GM12878 (cell line): ENCODE measurements at regions not wholly inside any gene's neighbourhood (a gene's known extent, or its start where the extent isn't known, plus 50 kb on each side); places are given as distances from the start of the nearest gene placed in this dataset.

Experiments used
- ATAC-seq: fragments of 200-7000 bp; cut with Tn5 transposase; 3 replicates; pipeline ENCODE4 v1.9.1; 2020; ENCODE audit warnings: mild to moderate bottlenecking, moderate library complexity
- BruUV-seq: library from RNA; stranded (reverse); fragments of 400-500 nt; replicated peaks from 2 replicates; lab custom pipeline; 2021; lab: Mats Ljungman, UMichigan
- CTCF ChIA-PET: fragments of 300-600 bp; sonication (Branson Sonifier 250); formaldehyde crosslinking; extraction: SDS; loops from one replicate; lab custom pipeline; 2021; ENCODE audit warnings: inconsistent platforms; lab: Yijun Ruan, JAX
- POLR2A ChIA-PET: fragments of 350-600 bp; formaldehyde crosslinking; extraction: SDS; loops from one replicate; lab custom pipeline; 2021; ENCODE audit warnings: inconsistent platforms; lab: Charles Lee
- RAD21 ChIA-PET: fragments of 300-600 bp; sonication (Branson Sonifier 250); formaldehyde crosslinking; loops from one replicate; lab custom pipeline; 2023; ENCODE audit warnings: antibody characterized with exemption; ENCODE audit not compliant: unreplicated experiment; lab: Charles Lee
- SMC1A ChIA-PET: fragments of 300-600 bp; sonication (Branson Sonifier 250); formaldehyde crosslinking; loops from one replicate; lab custom pipeline; 2023; ENCODE audit not compliant: unreplicated experiment, uncharacterized antibody; lab: Charles Lee
- DNase-seq: peaks from one replicate; pipeline ENCODE4 v3.0.0-alpha.2; 2011; ENCODE audit warnings: low read depth, low spot score
- FAIRE-seq: peaks from 3 replicates; lab custom pipeline; 2011; peaks lifted over from hg19 to GRCh38; lab: Jason Lieb, UNC
- H2AFZ ChIP-seq: 2 replicates; pipeline ENCODE4 v1.6.0; 2011; ENCODE audit warnings: low read depth, low read length, control low read depth; ENCODE audit not compliant: control insufficient read depth
- H3K27ac ChIP-seq: 2 replicates; pipeline ENCODE4 v1.5.1; 2011; ENCODE audit warnings: control low read depth; ENCODE audit not compliant: control insufficient read depth, insufficient read depth
- H3K27me3 ChIP-seq, 2 experiments: replicated peaks in 1 of 2; 2 replicates each; pipeline versions ENCODE4 v1.6.0 to v1.6.1; 2011; ENCODE audit warnings: low read length in 1 of 2; ENCODE audit not compliant: control insufficient read depth in 2 of 2, insufficient read depth in 2 of 2
- H3K36me3 ChIP-seq, 2 experiments: 2 replicates each; pipeline ENCODE4 v1.5.1; 2011; ENCODE audit warnings: low read length in 1 of 2; ENCODE audit not compliant: control insufficient read depth in 2 of 2, insufficient read depth in 2 of 2
- H3K4me1 ChIP-seq: 2 replicates; pipeline ENCODE4 v1.6.1; 2011; ENCODE audit warnings: mild to moderate bottlenecking, low read length, moderate library complexity, mixed read lengths; ENCODE audit not compliant: control insufficient read depth, insufficient read depth
- H3K4me2 ChIP-seq: 2 replicates; pipeline ENCODE4 v1.6.0; 2011; ENCODE audit warnings: control low read depth; ENCODE audit not compliant: control insufficient read depth, insufficient read depth
- H3K4me3 ChIP-seq: fragments of 200-600 bp; sonication (generic); 2 replicates; pipeline ENCODE4 v1.5.1; 2016
- H3K79me2 ChIP-seq: 2 replicates; pipeline ENCODE4 v1.6.0; 2011; ENCODE audit warnings: low read length; ENCODE audit not compliant: control insufficient read depth, insufficient read depth
- H3K9ac ChIP-seq: 2 replicates; pipeline ENCODE4 v1.8.0; 2011; ENCODE audit warnings: low read length, control low read depth, mixed read lengths; ENCODE audit not compliant: control insufficient read depth, insufficient read depth
- H3K9me3 ChIP-seq: replicated peaks from 3 replicates; pipeline ENCODE4 v1.5.1; 2011; ENCODE audit warnings: mild to moderate bottlenecking, low read length; ENCODE audit not compliant: control insufficient read depth, insufficient read depth
- H4K20me1 ChIP-seq: 2 replicates; pipeline ENCODE4 v1.6.0; 2011; ENCODE audit not compliant: control insufficient read depth, insufficient read depth
- BMI1 ChIP-seq: fragments of 450-650 bp; IDR thresholded peaks from 2 replicates; pipeline ENCODE4 v1.6.1; 2016; ENCODE audit warnings: mild to moderate bottlenecking, moderate library complexity, borderline replicate concordance
- FOXK2 ChIP-seq: fragments of 450-650 bp; IDR thresholded peaks from 2 replicates; pipeline ENCODE4 v1.6.1; 2017; ENCODE audit warnings: mild to moderate bottlenecking, moderate library complexity
- WGBS: methylation state at CpG from one replicate; pipeline ENCODE4 v1.1.6; 2016; ENCODE audit warnings: low lambda C conversion rate; ENCODE audit not compliant: insufficient replicate concordance, insufficient coverage; ENCODE audit errors: missing lambda C conversion rate; 5-methylcytosine and 5-hydroxymethylcytosine counted together
- in situ Hi-C: fragments of 300-500 bp; cut with MboI; formaldehyde crosslinking; loops from 9 replicates; pipeline ENCODE4 v1.14.3; 2018; ENCODE audit warnings: mixed read lengths
- intact Hi-C: fragments of 100-400 bp; cut with micrococcal nuclease; formaldehyde crosslinking; loops from one replicate; pipeline ENCODE4 v1.14.2; 2022; ENCODE audit not compliant: unreplicated experiment
- TF ChIP-seq, protein P1 (sequence below): fragments of 450-650 bp; IDR thresholded peaks from 2 replicates; pipeline ENCODE4 v1.6.1; 2017; ENCODE audit warnings: borderline replicate concordance
- TF ChIP-seq, protein P2 (sequence below): fragments of 450-650 bp; IDR thresholded peaks from 2 replicates; pipeline ENCODE4 v1.6.1; 2018; ENCODE audit warnings: mild to moderate bottlenecking, low read depth, moderate library complexity; ENCODE audit not compliant: partially characterized antibody
- TF ChIP-seq, protein P3 (sequence below): fragments of 450-650 bp; IDR thresholded peaks from 2 replicates; pipeline ENCODE4 v1.6.1; 2017; ENCODE audit warnings: low read depth, mild to moderate bottlenecking, moderate library complexity
- TF ChIP-seq, protein P4 (sequence below): fragments of 450-650 bp; IDR thresholded peaks from 2 replicates; pipeline ENCODE4 v1.6.1; 2017; ENCODE audit warnings: mild to moderate bottlenecking, moderate library complexity
- TF ChIP-seq, protein P5 (sequence below): fragments of 450-650 bp; IDR thresholded peaks from 2 replicates; pipeline ENCODE4 v1.6.1; 2017; ENCODE audit warnings: antibody characterized with exemption, mild to moderate bottlenecking, moderate library complexity

DNA sequence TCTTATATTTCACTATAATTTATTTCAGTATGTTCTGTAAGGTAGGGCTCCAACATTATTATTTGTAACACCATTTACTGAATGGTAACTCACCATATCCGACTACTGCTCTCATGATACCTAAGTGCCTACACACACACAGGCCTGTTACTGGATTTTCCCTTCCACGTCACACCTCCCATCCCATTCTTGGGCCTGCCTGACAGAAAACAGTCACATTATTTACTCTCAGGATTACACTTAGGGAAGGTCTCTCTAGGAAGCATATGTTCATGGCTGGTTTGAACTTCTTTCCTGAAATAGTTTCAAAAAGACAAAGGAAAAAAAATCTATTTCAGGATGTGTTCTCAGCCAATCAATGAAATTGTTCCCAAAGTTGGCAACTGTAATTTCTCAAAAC lies 102.3 kb upstream of the DOCK9 start:
- ChIA-PET RAD21 (no interaction called here), SMC1A (no interaction called here), CTCF (no interaction called here), POLR2A (no interaction called here)
- no peaks in the 10 kb centered on the region for H3K79me2 ChIP-seq
- 39% methylated on average over 2 of the region's 2 CpGs for WGBS
- no peak overlapping the region for H3K27ac ChIP-seq
- H3K36me3 ChIP-seq: no peaks in the 10 kb centered on the region
- in situ Hi-C loops (no loop called here), intact Hi-C loops (no loop called here)
- no peak overlapping the region for H3K4me3 ChIP-seq
- no peak for ATAC-seq
- no peak for DNase-seq
- no peak overlapping the region for H3K9ac ChIP-seq
- FAIRE-seq: no peak
- peaks cover 8% of the 10 kb centered on the region; the same call in 1 of the 2 replicates for H3K4me1 ChIP-seq
- TF ChIP-seq, protein P1, sequence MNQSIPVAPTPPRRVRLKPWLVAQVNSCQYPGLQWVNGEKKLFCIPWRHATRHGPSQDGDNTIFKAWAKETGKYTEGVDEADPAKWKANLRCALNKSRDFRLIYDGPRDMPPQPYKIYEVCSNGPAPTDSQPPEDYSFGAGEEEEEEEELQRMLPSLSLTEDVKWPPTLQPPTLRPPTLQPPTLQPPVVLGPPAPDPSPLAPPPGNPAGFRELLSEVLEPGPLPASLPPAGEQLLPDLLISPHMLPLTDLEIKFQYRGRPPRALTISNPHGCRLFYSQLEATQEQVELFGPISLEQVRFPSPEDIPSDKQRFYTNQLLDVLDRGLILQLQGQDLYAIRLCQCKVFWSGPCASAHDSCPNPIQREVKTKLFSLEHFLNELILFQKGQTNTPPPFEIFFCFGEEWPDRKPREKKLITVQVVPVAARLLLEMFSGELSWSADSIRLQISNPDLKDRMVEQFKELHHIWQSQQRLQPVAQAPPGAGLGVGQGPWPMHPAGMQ: no peak
- TF ChIP-seq, protein P2, sequence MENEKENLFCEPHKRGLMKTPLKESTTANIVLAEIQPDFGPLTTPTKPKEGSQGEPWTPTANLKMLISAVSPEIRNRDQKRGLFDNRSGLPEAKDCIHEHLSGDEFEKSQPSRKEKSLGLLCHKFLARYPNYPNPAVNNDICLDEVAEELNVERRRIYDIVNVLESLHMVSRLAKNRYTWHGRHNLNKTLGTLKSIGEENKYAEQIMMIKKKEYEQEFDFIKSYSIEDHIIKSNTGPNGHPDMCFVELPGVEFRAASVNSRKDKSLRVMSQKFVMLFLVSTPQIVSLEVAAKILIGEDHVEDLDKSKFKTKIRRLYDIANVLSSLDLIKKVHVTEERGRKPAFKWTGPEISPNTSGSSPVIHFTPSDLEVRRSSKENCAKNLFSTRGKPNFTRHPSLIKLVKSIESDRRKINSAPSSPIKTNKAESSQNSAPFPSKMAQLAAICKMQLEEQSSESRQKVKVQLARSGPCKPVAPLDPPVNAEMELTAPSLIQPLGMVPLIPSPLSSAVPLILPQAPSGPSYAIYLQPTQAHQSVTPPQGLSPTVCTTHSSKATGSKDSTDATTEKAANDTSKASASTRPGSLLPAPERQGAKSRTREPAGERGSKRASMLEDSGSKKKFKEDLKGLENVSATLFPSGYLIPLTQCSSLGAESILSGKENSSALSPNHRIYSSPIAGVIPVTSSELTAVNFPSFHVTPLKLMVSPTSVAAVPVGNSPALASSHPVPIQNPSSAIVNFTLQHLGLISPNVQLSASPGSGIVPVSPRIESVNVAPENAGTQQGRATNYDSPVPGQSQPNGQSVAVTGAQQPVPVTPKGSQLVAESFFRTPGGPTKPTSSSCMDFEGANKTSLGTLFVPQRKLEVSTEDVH: no peak
- TF ChIP-seq BMI1 (no peak), FOXK2 (no peak)
- TF ChIP-seq, protein P3, sequence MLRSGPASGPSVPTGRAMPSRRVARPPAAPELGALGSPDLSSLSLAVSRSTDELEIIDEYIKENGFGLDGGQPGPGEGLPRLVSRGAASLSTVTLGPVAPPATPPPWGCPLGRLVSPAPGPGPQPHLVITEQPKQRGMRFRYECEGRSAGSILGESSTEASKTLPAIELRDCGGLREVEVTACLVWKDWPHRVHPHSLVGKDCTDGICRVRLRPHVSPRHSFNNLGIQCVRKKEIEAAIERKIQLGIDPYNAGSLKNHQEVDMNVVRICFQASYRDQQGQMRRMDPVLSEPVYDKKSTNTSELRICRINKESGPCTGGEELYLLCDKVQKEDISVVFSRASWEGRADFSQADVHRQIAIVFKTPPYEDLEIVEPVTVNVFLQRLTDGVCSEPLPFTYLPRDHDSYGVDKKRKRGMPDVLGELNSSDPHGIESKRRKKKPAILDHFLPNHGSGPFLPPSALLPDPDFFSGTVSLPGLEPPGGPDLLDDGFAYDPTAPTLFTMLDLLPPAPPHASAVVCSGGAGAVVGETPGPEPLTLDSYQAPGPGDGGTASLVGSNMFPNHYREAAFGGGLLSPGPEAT: no peak
- TF ChIP-seq, protein P4, sequence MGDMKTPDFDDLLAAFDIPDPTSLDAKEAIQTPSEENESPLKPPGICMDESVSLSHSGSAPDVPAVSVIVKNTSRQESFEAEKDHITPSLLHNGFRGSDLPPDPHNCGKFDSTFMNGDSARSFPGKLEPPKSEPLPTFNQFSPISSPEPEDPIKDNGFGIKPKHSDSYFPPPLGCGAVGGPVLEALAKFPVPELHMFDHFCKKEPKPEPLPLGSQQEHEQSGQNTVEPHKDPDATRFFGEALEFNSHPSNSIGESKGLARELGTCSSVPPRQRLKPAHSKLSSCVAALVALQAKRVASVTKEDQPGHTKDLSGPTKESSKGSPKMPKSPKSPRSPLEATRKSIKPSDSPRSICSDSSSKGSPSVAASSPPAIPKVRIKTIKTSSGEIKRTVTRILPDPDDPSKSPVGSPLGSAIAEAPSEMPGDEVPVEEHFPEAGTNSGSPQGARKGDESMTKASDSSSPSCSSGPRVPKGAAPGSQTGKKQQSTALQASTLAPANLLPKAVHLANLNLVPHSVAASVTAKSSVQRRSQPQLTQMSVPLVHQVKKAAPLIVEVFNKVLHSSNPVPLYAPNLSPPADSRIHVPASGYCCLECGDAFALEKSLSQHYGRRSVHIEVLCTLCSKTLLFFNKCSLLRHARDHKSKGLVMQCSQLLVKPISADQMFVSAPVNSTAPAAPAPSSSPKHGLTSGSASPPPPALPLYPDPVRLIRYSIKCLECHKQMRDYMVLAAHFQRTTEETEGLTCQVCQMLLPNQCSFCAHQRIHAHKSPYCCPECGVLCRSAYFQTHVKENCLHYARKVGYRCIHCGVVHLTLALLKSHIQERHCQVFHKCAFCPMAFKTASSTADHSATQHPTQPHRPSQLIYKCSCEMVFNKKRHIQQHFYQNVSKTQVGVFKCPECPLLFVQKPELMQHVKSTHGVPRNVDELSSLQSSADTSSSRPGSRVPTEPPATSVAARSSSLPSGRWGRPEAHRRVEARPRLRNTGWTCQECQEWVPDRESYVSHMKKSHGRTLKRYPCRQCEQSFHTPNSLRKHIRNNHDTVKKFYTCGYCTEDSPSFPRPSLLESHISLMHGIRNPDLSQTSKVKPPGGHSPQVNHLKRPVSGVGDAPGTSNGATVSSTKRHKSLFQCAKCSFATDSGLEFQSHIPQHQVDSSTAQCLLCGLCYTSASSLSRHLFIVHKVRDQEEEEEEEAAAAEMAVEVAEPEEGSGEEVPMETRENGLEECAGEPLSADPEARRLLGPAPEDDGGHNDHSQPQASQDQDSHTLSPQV: no peak
- TF ChIP-seq, protein P5, sequence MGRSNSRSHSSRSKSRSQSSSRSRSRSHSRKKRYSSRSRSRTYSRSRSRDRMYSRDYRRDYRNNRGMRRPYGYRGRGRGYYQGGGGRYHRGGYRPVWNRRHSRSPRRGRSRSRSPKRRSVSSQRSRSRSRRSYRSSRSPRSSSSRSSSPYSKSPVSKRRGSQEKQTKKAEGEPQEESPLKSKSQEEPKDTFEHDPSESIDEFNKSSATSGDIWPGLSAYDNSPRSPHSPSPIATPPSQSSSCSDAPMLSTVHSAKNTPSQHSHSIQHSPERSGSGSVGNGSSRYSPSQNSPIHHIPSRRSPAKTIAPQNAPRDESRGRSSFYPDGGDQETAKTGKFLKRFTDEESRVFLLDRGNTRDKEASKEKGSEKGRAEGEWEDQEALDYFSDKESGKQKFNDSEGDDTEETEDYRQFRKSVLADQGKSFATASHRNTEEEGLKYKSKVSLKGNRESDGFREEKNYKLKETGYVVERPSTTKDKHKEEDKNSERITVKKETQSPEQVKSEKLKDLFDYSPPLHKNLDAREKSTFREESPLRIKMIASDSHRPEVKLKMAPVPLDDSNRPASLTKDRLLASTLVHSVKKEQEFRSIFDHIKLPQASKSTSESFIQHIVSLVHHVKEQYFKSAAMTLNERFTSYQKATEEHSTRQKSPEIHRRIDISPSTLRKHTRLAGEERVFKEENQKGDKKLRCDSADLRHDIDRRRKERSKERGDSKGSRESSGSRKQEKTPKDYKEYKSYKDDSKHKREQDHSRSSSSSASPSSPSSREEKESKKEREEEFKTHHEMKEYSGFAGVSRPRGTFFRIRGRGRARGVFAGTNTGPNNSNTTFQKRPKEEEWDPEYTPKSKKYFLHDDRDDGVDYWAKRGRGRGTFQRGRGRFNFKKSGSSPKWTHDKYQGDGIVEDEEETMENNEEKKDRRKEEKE: no peak
- no peaks in the 10 kb centered on the region; the same call in 1 of the 3 replicates for H3K9me3 ChIP-seq
- H2AFZ ChIP-seq: no peak overlapping the region
- H3K4me2 ChIP-seq: no peak overlapping the region
- BruUV-seq: no TSS peak
- no peaks in the 10 kb centered on the region; a peak in 1 of 4 replicates for H3K27me3 ChIP-seq
- H4K20me1 ChIP-seq: no peaks in the 10 kb centered on the region
